GM19397 (cell line): ENCODE measurements at regions not wholly inside any gene's neighbourhood (a gene's known extent, or its start where the extent isn't known, plus 50 kb on each side); places are given as distances from the start of the nearest gene placed in this dataset.

Experiments used
- ATAC-seq: cut with Tn5 transposase; IDR thresholded peaks from one replicate; pipeline ENCODE4 v1.9.1; 2021; ENCODE audit warnings: mild to moderate bottlenecking, moderate library complexity; ENCODE audit not compliant: unreplicated experiment

DNA sequence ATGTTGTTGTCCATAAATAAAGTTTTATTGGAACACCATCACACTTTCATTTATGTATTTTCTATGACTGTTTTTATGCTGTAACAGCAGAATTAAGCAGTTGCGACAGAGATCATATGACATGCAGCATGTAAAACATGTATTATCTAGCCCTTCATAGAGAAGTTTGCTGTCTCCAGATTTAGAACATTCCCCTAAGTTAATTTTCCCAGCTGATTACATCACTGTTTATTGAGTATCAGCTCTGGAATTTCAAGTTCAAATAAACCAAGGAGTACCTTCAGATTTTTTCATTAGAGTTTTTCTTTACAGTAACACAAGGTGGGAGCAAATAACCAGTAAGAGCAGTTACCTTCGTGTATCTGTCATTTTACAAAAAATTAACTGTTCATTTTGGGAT, 792.8 kb downstream of the USP25 start:
- ATAC-seq, result no peak

DNA sequence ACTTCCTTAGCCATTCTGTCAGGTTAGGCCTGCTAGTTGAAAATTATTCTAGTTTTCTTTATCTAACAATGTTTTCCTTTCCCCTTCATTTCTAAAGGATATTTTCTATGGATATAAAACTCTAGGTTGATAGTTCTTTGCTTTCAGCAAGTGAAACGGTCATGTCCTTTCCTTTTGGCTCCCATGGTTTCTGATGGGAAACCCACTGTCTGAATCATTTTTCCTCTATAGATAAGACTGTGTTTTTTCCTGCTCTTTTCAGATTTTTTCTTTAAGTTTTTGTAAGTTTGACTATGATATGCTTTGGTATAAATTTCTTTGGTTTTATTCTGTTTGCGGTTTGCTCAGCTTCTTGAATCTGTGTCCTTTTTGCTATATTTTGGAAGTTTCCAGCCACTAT, 800.9 kb downstream of the USP25 start:
- no peak for ATAC-seq

GRCh38 chr21:16532840-16533239, 803.1 kb downstream of the USP25 start:
- ATAC-seq, result no peak

DNA sequence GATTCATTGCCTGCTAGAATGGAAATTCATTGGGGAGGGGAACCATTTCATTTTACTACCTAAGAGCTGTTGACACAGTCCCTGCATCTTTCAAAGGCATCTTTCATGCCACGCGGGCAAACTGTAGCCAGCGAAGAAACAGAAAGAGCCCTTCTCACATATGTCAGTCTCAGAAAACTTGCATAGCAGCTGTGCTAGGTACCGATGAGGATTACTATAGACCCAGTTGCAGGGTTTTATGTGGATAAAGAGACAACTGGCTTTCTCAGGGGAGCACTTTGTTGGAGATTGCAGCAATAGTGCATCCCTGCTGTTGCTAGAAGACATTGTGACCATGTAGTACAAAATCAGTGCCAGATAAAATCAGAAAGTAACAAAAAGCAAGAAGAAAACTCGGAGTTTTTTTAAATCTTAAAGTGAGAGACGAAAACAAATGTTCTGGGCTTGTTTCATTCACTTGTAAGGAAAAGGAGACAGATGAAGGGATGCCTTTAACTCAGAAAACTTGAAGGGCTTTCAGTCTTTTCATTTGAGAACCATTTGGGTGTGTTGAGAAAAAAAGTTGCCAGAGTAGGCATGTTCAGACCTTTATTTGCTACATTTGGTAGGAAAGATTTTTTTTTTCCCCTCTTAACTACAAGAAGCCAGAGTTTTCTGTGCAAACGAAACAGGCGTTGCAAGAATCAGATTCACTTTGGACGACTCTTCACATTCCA, 804.1 kb downstream of the USP25 start:
- ATAC-seq, result no peak

DNA sequence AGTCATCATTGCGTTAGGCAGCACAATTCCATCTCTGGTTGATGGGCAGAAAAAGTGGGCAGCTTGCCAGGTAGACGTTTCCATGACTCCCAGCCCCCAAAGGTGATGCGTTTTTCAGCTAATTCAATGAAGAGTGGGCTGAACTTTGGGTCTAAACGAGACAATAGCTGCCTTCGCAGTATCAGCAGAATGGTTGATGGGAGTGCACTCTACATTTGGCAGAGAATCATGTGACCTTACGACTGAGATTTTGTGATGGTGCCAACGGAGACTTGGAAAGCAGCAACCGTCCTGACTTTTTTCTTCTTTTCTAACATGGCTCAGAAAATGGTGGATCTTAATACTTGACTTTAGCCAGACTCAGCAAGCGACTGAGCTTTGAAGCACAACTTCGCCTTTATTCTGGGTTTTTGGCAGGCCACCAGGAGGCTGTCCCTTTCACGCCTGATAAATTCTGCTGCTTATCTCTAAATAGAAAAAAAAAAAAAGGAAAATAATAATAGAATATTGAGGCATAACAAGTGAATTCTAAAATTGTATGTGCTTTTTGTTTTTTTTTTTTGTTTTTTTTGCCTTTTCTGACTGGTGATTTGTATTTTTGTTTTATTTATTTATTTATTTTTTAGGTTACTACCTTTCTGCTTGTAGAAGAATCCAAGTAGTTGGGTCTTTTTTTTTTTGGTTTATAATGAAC, 804.8 kb downstream of the USP25 start:
- ATAC-seq, result no peak

- no peak for ATAC-seq
Measured at GRCh38 chr21:16535102-16535422, 805.3 kb downstream of the USP25 start.

GRCh38 chr21:16535626-16536025, 805.8 kb downstream of the USP25 start:
- no peak for ATAC-seq

GRCh38 chr21:16536140-16536539, 806.4 kb downstream of the USP25 start:
- no peak for ATAC-seq

DNA sequence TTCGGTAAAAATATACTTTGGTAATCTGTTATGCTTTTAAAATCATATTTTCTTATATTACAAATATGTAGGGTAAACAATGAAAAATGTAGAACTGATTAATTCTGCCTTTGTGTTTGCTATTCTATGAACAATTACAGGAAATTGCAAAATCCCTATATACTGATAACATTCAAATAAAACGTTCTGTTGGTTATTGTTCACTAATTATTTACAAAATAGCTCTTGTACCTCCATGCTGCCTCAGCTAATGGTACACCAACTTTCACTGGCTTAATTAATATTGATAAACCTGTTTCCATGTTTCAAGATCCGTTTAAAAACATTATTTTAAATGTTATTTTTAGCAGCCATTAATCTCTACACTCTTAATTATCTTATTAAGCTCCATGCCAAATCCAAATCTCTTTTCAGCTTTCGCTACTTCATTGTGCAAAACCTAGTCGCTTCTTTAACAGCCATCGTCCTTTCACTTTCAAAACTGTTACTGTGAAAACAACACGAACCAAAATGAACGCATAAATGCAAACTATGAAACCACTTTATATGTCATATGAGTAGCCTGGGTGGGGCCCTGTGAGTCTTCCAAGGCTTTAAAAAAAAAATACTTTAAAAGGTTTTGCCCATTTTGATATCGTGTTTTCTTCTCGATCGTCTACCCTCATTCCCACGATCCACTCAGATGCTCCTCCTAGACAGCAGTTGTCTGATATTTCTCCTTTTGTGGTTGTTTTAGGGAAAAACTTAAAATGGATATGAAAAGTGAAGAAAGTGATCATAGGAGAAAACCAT, 807.1 kb downstream of the USP25 start:
- ATAC-seq, result no peak

GRCh38 chr21:16537501-16537900, 807.7 kb downstream of the USP25 start:
- ATAC-seq, result no peak

- ATAC-seq, result no peak
Measured at GRCh38 chr21:16538405-16538804, 808.6 kb downstream of the USP25 start.

DNA sequence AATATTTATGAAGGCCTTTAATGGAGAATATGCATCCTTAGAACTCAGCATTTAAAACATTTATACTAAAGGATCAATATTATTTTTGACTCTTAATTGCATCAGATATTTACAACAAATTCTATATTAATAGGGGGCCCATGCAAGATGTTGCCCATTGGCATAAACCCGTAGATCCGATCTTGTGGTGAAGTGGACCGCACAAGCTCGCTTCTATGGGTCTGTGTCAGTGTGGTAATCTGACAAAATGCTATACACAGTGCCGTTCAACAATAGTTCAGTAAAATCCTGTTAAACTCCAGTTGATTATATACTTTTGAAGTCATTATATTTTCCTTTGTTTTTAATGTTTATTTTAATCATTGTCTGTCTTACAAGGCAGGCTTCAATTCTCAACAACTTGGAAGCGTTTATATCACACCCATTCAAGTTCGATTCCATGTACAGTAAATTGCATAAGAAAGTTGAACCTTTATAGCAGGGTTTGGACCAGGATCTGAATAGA, 809.2 kb downstream of the USP25 start:
- no peak for ATAC-seq

GRCh38 chr21:16540966-16541727, 811.4 kb downstream of the USP25 start:
- ATAC-seq, result no peak

GRCh38 chr21:16550118-16550517, 820.3 kb downstream of the USP25 start:
- ATAC-seq, result no peak

DNA sequence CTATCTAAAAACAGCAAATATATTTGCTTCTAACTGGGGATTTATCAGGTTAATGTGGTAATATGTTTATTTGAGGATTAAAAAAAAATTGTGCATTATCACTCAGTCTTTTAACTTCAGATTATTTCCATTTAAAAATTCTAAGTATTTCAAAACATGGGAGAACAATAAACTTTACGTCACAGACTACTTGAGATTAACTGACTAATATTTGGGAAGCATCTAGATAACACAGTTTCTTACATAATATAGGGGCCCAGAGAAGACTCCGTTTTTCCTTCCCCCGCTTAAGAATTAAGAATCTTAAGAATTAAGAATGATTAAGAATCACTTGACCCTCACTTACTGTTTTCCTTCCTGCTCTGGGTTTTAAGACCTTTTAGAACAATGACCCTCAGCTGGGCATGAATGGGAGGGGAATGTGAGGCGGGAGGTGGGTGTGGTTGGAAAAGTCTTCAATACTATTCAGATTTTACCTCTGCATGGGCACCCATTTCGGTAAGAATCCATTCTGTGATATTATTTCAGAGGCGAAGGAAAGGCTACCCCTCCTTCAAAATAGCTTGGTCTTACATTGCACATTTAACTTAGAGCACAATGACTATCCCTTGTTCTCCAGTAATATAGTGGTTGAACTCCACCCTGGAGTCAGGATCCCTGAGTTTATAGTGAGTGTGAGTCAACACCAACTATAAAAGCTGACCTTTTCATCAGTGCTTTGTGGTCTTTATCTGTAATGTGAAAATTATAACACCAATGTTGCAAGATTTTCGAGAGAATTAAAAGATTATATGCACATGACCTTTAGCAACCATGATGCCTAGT, 821.3 kb downstream of the USP25 start:
- no peak for ATAC-seq

- no peak for ATAC-seq
Measured at GRCh38 chr21:16552880-16553279, 823.1 kb downstream of the USP25 start.

- no peak for ATAC-seq
Measured at GRCh38 chr21:16554503-16554902, 824.7 kb downstream of the USP25 start.

- no peak for ATAC-seq
Measured at GRCh38 chr21:16563116-16563515, 833.3 kb downstream of the USP25 start.

- no peak for ATAC-seq
Measured at GRCh38 chr21:16563795-16564194, 834.0 kb downstream of the USP25 start.

- no peak for ATAC-seq
Measured at GRCh38 chr21:16568244-16568643, 838.5 kb downstream of the USP25 start.
